HS-5 (cell line): ENCODE measurements at regions not wholly inside any gene's neighbourhood (a gene's known extent, or its start where the extent isn't known, plus 50 kb on each side); places are given as distances from the start of the nearest gene placed in this dataset.

Experiments used
- DNase-seq: peaks from one replicate; pipeline ENCODE4 v3.0.0-alpha.2; 2012; ENCODE audit warnings: low read depth

DNA sequence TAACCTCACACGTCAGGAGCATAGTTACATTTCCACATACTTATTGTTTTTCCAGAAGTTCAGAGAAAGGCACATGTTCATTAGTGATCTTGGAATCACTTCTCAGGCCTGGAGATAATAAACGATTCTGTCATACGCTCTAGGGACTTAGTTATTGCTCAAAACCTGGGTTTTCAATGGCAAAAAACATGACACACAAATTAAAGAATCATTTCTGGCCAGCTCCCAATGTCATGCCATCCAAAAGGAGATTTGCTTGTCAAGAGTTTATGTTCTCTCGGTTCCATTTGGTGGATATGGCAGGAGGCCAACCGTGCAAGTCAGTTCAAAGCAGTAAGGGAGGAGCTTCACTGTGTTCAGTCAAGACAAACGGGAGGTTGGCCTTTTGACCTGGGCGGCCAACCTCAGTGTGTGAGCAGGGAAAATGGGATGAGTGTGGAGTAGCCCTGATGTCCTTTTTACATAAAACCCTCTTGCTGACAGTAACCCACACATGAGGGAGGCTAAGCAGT is 123.4 kb downstream of the NXNL2 start:
- no peak for DNase-seq

DNA sequence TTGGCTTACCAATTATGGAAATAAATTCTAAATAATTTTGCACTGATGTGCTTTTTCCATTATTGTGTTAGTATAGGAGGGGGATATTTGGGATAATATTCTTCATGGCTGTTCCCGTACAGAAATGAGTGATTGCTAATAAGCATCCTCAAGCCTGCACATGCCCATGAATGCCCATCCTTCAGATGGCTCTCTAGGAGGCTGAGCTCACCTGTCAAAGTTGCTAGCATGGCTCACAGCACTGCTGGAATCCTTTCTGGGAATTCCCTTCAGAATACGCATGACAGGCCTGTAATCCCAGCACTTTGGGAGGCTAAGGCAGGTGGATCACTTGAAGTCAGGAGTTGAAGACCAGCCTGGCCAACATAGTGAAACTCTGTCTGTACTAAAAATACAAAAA is 124.1 kb downstream of the NXNL2 start:
- no peak for DNase-seq

DNA sequence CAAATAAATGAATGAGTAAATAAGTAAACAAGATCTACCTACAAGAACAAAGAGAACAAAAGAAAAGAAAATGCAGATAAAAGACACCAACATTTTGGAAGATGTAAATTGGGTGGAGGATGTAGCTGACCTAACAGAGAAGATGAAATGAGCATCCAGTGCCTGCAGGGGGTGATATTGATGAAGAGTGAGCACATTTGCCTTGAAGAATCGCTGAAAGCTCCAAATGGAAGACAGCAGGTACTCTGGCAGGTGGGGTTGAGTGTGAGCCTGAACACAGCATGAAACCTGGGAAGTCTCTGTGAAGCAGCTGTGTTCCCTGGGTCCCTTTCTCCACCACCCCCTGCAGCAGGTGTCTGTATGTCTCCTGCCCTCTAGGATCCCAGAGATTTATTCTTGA is 125.6 kb downstream of the NXNL2 start:
- DNase-seq, result no peak

DNA sequence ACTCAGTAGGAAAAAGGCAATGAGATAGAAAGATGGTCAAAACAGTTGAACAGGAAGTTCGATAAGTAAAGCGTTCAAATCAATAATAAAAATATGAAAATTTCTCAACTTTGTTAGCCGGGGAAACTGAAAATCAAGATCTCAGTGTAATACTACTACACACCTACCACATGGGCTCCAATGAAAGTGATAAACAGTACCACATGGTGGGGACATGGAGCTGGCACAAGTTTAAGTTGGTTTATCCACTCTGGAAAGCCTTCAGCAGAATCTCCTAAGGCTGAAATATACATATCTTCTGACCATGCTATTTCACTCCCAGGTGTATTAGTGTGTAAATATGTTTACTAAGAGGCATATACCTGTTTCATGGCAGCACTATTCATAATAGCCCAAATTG is 126.8 kb downstream of the NXNL2 start:
- DNase-seq, result no peak

DNA sequence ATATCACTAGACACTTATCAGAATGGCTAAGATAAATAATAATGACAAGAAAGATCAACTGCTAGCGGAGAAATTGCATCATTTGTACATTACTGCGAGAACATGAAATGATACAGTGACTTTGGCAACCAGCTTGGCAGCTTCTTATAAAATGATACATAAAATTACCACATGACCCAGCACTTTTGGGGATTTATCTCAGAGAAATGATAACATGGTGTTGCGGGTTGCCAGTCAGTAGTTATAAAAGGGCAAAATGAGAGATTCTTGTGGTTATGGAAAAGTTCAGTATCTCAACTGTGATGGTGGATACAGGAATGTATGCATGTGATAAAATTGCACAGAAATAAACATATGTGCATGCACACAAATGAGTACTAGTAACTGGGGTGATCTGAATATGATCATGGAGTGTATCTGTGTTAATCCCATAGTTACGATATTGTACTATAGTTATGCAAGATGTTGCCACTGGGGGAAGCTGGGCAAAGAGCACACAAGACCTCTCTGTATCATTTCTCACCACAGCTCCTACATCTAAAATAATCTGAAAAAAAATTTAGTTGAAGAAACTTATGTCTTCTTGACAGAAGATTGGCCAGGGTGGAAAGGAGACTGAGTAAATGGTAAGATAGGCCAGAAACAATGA is 128.9 kb downstream of the NXNL2 start:
- DNase-seq, result no peak

DNA sequence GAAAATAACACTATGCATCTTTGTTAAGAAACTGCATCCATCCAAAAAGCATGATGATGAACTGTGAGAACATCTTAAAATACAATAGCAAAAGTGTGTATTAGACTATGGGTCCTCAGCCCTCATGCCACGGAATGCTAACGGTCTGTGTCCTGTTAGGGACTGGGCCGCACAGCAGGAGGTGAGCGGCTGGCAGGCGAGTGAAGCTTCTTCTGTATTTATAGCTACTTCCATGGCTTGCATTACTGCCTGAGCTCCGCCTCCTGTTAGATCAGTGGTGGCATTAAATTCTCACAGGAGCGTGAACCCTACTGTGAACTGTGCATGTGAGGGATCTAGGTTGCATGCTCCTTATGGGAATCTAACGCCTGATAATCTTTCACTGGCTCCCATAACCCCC is 129.8 kb downstream of the NXNL2 start:
- no peak for DNase-seq

DNA sequence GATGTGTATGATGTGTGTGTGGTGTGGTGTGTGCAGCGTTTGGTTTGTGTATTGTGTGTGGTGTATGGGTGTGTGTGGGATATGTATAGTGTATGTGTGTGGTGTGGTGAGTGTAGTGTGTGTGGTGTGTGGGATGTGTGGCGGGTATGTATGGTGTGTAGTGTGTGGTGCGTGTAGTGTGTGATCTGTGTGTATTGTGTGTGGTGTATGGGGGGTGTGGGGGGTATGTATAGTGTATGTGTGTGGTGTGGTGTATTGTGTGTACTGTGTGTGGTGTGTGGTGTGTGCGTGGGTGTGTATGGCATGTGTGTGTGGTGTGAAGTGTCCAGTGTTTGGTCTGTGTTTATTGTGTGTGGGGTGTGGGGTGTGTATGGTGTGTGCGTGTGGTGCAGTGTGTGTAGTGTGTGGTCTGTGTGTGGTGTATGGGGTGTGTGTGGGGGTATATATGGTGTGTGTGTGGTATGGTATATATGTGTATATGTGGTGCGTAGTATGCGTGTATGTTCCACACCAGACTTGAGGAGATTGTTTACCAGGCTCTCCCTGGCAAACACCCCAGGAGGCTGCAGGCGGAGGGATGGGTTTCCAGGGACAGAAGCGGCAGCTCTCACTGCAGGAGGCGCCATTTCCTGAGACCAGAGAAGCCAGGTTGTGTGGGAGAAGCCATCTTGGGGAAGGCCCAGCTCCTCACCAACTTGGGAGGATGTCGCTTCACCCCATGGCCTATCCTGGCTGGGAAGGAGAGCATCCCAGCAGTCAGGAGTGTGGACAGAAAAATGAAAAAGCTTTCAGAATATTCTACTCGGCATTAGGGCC is 138.1 kb downstream of the NXNL2 start:
- DNase-seq, result no peak

DNA sequence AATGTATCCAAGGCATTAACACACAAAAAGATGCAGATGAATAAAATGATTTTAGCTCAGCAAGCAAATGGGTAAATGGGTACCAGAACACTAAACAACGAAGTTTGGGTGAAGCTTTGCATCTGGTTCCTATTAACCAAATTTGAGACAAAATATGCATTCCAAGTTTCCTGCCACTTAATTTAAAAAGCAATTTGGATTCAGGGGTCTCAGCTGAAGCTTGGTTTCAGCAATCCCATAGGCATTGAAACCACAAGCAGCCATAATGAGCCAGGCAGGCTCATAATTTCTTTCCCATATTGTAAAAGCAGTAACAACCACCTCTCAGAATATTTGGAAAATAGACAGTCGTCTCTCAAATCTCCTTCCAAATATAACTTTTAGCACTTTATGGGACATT is 138.9 kb downstream of the NXNL2 start:
- no peak for DNase-seq

DNA sequence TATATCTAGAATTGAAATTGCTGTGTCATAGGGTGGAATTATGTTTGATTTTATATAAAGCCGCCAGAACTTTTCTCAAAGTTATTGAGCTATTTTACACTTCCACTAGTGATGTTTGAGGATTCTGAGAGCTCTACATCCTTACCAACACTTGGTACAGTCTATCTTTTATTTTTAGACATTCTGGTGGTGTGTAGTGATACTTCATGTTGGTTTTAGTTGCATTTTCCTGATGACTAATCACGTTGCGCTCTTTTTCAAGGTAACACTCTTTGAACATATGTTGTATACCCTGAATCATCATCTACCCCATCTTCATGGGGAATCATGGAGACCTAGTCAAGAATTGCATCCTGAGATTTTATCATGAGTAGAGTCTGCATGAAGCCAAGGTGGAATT is 141.7 kb downstream of the NXNL2 start:
- DNase-seq, result no peak

DNA sequence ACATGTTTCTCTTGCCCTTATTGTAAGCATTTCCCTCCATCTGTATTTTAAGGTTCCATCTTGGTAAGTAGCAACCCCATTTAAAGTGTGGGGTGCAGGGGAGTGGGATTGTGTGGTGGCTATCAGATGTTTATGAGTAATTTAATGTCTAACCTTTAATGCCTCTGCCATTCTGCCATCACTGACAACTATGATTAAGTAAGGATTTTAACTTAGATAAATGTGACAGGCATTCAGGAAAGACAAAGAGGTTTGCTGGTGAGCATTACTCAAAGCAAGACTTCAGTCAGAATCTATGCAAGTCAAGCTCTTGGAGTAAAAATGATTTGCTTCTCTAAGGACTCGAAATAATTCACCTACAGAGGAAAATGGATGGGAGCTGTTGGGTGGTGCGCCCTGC is 143.0 kb downstream of the NXNL2 start:
- no peak for DNase-seq

DNA sequence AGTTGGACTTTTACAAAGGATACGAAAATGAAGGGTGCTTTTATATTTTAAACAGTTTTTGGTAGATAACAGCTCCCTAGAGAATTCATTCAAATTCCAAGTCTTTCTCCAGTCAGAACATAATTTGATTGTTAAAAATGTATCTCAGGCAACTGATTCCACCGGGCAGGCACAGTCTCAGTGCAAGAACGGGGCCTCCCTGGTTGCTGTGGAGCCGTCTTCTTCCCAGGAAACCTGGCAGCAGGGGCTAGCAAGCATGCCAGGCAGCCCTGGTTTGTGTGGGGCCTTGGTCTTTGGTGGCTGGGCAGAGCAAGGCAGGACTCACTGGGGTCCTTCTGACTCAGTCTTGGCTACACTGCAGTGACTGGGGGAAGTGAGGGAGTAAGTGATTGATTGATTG is 143.5 kb downstream of the NXNL2 start:
- DNase-seq, result no peak

DNA sequence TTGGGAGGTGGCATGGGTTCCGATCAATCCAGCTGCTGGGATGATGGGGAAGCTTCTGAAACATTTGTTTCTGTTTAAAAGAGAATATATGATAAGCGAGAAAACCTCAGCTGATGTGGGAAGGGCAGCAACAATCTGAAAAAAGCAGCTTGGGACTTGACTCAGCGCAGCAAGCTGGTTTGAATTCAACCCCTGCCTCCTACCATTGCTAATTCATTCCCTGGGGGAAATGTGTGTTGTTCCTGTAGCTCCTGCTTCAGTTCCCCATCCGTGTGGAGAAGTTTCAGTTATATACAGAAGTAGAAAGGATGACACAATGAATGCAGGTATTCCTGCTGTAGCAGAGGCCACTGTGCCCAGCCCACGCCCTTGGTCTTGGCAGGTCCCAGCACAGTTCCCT is 145.1 kb downstream of the NXNL2 start:
- DNase-seq, result no peak

DNA sequence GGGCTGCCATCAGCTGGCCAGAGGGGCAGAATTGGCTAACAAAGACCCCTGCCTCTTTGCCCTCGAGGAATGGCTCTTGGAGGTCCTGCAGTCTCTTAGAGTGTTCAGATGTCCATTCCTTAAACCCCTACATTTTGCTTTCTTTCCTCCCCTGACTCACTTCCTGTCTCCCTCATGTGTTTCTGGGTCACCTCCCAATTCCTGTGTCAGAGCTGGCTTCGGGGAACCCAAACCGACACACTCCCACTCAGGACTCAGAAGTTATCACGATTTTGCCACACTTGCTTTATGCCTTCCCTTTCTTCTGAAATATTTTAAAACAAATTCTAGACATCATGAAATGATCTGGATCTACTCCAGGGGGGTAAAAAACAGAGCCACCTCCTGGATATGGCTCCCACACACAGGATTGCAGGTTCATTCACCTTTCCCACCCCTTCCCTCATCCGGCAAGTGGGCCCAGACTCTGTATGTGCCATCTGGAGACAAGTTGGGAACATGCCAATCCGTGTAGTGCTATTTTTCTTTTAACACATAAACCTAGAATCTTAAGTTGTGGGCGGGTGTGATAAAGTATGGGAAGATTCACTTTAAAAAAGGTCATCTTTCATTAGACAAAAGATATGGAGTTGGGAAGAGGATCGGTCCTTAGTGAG is 145.7 kb downstream of the NXNL2 start:
- no peak for DNase-seq

DNA sequence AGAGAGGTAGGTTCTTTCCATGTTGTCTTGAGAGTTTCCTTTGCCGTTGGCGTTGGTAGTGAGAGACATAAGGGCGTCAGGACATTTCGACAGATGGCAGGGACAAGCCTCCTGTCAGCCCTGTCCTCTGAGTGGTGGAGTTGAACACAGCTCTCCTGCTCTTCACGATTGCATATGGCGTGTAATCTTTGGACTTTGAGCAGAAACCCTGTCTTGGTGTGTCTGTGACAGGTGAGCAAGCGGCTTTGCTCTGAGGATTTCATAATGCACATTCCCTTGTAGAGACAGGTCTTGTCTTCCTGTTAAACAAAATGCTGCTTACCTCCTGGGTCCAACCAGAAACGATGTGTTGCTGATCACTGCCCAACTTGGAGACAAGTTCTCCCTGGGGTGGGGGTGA is 146.5 kb downstream of the NXNL2 start:
- no peak for DNase-seq

DNA sequence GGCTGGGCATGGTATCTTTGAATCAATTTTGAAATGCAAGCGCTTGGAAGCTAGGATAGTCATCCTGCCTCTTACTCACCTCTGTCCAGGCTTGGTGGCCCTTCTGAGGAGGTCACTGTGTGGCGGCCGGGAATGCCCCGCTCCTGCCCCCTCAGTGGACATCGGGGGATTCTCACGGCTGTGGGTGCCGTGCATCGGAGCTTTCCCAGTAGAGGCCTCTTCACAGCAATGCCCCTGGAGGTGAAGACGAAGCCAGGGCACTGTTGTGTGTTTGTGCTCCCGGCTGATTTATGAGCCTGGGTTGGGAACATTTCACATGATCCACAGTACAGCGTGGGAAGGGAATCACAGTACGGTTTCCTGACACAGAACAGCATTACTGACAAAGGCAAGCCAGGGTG is 147.5 kb downstream of the NXNL2 start:
- no peak for DNase-seq

DNA sequence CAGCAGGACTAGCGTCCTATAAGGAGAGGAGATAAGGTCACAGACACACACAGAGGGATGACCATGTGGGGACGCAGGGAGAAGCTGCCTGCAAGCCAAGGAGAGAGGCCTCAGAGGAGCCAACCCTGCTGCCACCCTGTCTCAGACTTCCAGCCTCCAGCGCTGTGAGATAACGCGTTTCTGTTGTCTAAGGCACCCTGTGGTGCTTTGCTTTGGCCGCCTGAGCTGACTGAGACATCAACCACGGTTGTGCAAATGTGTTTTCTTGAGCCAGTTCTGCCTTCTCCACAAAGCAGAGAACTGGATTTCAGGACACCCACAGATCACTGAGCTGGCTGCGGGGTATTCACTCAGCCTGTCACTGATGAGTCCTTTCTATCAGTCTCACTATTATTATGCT is 149.1 kb downstream of the NXNL2 start:
- DNase-seq, result no peak

DNA sequence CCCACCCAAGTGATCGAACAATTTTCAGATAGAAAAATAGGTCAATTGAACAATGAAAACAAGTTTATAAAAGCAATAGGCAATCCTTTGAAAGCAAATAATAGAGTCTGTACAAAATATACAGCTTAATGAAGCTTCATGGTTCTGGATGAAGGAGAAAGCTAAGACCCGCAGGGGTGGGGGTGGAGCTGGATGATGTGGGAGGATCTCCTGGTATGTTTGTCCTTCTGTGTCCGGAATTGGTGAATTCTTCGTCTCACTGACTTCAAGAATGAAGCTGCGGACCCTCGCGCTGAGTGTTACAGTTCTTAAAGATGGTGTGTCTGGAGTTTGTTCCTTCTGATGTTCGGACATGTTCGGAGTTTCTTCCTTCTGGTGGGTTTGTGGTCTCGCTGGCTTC is 149.9 kb downstream of the NXNL2 start:
- DNase-seq, result no peak

DNA sequence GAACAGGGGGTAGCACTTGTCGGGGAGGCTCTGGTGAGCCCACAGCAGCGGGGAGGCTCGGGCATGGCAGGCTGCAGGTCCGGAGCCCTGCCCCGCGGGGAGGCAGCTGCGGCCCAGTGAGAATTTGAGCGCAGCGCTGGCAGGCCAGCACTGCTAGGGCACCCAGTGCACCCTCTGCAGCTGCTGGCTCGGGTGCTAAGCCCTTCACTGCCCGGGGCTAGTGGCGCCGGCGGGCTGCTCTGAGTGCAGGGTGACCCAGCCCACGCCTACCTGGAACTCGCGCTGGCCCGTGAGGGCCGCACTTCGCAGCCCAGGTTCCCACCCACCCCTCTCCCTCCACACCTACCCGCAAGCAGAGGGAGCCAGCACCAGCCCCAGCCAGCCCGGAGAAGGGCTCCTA is 151.0 kb downstream of the NXNL2 start:
- DNase-seq, result no peak

DNA sequence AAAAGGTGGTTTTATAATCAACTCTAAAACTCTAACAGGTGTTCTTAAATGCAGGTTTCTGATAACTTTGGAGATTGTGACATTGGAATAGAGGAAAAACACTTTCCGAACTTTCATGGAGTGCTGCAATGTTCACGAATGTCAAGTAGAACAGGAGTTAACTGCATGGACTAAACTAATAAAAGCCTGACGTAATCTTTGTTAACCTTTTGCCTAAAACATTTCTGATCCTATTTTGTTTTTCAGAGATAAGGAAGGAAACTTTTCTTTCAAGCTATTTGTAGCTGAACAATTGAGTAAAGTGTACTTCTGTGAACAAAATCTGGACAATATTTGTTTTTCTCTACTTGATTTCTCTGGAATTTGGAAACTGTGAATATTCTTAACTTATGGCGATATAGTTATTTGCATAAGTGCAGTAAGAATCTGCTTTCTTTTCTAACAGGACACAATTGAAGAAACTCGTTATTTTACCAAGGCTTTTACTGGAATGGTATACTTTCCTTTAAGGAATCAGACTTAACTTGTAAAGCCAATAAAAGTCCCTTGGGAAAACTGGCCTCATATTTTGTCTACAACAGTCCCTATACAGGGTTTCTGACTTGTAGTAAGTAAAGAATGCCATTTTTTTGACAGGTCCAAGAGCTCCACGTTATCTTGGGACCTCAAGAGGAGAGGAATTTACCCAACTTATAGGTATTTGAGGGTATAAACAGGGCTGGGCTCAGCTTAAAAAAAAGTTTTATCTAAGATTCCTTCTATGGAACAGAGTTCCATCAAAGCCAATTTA is 154.7 kb downstream of the NXNL2 start:
- DNase-seq, result no peak

DNA sequence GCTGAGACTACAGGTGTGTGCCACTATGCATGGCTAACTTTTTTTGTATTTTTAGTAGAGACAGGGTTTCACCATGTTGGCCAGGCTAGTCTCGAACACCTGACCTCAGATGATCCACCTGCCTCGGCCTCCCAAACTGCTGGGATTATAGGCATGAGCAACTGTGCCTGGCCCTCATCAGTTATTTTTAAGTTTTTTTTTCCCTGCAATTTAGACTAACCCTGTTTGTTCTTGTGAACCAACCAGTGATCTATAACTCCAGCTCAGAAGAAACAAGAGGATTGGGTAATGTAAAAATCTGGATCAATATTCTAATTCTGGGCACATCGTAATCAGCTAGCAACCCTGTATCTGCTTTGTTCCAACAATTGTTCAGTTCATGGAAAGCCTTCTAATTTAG is 155.7 kb downstream of the NXNL2 start:
- no peak for DNase-seq

DNA sequence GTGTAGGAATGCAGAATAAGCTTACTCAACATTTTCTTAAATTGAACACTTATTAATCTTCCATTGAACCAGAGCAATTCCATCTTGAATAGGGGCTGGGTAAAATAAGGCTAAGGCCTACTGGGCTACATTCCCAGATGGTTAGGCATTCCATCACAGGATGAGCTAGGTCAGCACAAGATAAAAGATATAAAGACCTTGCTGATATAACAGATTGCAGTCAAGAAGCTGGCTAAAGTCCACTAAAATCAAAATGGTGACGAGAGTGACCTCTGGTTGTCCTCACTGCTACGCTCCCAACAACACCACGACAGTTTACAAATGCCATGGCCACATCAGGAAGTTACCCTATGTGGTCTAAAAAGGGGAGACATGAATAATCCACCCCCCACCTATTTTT is 156.1 kb downstream of the NXNL2 start:
- no peak for DNase-seq

DNA sequence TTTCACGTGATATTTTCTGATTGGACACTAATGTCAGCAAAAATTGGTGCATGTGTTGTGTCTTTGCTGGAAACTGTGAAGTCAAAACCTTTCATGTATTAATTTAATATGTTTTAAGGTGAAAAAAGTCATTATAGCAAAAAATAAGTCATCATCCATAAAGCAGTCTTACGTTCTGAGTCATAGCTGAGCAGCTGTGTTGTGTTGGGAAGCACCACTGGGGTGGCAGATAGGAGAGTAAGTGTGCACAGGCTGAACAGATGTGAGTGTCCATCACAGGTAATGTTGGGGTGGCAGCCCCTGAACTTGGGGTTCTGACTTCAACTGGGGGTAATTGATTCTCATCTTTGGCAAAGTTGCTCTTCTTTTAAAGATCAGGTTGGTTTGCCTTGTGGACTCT is 156.8 kb downstream of the NXNL2 start:
- DNase-seq, result no peak
